Peyer's patch (tissue), 2 donors: ENCODE measurements at regions not wholly inside any gene's neighbourhood (a gene's known extent, or its start where the extent isn't known, plus 50 kb on each side); places are given as distances from the start of the nearest gene placed in this dataset.

Source experiments
- small RNA-seq, 2 donors: library from RNA; depleted of rRNA; stranded (forward); fragments of <200 nt; gene quantifications; one replicate each; pipeline ENCODE3, GENCODE V24; 2016

Small RNAs in the stretch of these regions (small RNA-seq; reads per million reads assigned to genes)
- 0 to 0.19 reads per million in 2 donors for gene RNA5SP283
